ENCODE measurements at regions not wholly inside any gene's neighbourhood (a gene's known extent, or its start where the extent isn't known, plus 50 kb on each side); places are given as distances from the start of the nearest gene placed in this dataset.
"Not testable (repeated sequence)": the region's sequence is repeated elsewhere in the genome, so short reads cannot be mapped to it uniquely, and the experiment has no call there.

- Mint-ChIP-seq H3K36me3 (ENCODE audit: low read depth) (no peaks in the 10 kb centered on the region), H3K27me3 (ENCODE audit: low read depth) (no peaks in the 10 kb centered on the region), H3K4me1 (ENCODE audit: low read depth) (no peaks in the 10 kb centered on the region), H3K9me3 (no peaks in the 10 kb centered on the region), H3K27ac (no peak overlapping the region), H3K4me3 (no peak overlapping the region)
- DNase-seq: no peak
- intact Hi-C loops (cut with micrococcal nuclease): no loop called here
- CTCF ChIA-PET: no interaction called here
These were observed 141.1 kb downstream of the RFPL4B start for GRCh38 chr6:112488238-112488637.

GRCh38 chr6:112501705-112502104, 154.6 kb downstream of the RFPL4B start:
- intact Hi-C loops (cut with micrococcal nuclease): no loop called here
- Mint-ChIP-seq H3K27ac (no peak overlapping the region), H3K27me3 (ENCODE audit: low read depth) (no peaks in the 10 kb centered on the region), H3K36me3 (ENCODE audit: low read depth) (no peaks in the 10 kb centered on the region), H3K4me3 (no peak overlapping the region), H3K9me3 (no peaks in the 10 kb centered on the region), H3K4me1 (ENCODE audit: low read depth) (no peaks in the 10 kb centered on the region)
- CTCF ChIA-PET: no interaction called here
- no peak for DNase-seq

GRCh38 chr6:112502351-112503090, 155.4 kb downstream of the RFPL4B start:
- Mint-ChIP-seq H3K27me3 (ENCODE audit: low read depth) (no peaks in the 10 kb centered on the region), H3K27ac (no peak overlapping the region), H3K9me3 (no peaks in the 10 kb centered on the region), H3K36me3 (ENCODE audit: low read depth) (no peaks in the 10 kb centered on the region), H3K4me1 (ENCODE audit: low read depth) (no peaks in the 10 kb centered on the region), H3K4me3 (no peak overlapping the region)
- DNase-seq: no peak
- intact Hi-C loops (cut with micrococcal nuclease): no loop called here
- CTCF ChIA-PET: no interaction called here

- Mint-ChIP-seq H3K4me3 (no peak overlapping the region), H3K4me1 (ENCODE audit: low read depth) (no peaks in the 10 kb centered on the region), H3K36me3 (ENCODE audit: low read depth) (no peaks in the 10 kb centered on the region), H3K27ac (no peak overlapping the region), H3K9me3 (no peaks in the 10 kb centered on the region), H3K27me3 (ENCODE audit: low read depth) (no peaks in the 10 kb centered on the region)
- intact Hi-C loops (cut with micrococcal nuclease): no loop called here
- CTCF ChIA-PET: interaction anchor here (0.7 kb wide), 1 partner anchor 8 kb away, joined by 3 read pairs; no protein-coding TSS in a partner anchor
- no peak for DNase-seq
These were observed 156.0 kb downstream of the RFPL4B start for GRCh38 chr6:112503091-112503596.

GRCh38 chr6:112504621-112505020, 157.5 kb downstream of the RFPL4B start:
- Mint-ChIP-seq H3K27ac (no peak overlapping the region), H3K4me3 (no peak overlapping the region), H3K27me3 (ENCODE audit: low read depth) (no peaks in the 10 kb centered on the region), H3K36me3 (ENCODE audit: low read depth) (no peaks in the 10 kb centered on the region), H3K9me3 (no peaks in the 10 kb centered on the region), H3K4me1 (ENCODE audit: low read depth) (no peaks in the 10 kb centered on the region)
- DNase-seq: no peak
- CTCF ChIA-PET: no interaction called here
- intact Hi-C loops (cut with micrococcal nuclease): no loop called here

- intact Hi-C loops (cut with micrococcal nuclease): no loop called here
- Mint-ChIP-seq H3K4me3 (no peak overlapping the region), H3K9me3 (no peaks in the 10 kb centered on the region), H3K27ac (no peak overlapping the region), H3K27me3 (ENCODE audit: low read depth) (no peaks in the 10 kb centered on the region), H3K36me3 (ENCODE audit: low read depth) (no peaks in the 10 kb centered on the region), H3K4me1 (ENCODE audit: low read depth) (no peaks in the 10 kb centered on the region)
- no peak for DNase-seq
- CTCF ChIA-PET: no interaction called here
These were observed 164.3 kb downstream of the RFPL4B start for GRCh38 chr6:112511441-112511840.

- H3K4me1 Mint-ChIP-seq (ENCODE audit: low read depth): no peaks in the 10 kb centered on the region
These were observed 166.0 kb downstream of the RFPL4B start for GRCh38 chr6:112513175-112513574.

GRCh38 chr6:112522587-112522986, 175.5 kb downstream of the RFPL4B start:
- H3K9me3 Mint-ChIP-seq: no peaks in the 10 kb centered on the region
- H3K4me1 Mint-ChIP-seq (ENCODE audit: low read depth): no peaks in the 10 kb centered on the region
- intact Hi-C loops (cut with micrococcal nuclease): loop anchor here (10.0 kb wide), 1 partner anchor 338 kb away; no protein-coding TSS in a partner anchor
- no peak overlapping the region for H3K4me3 Mint-ChIP-seq
- H3K36me3 Mint-ChIP-seq (ENCODE audit: low read depth): no peaks in the 10 kb centered on the region
- DNase-seq: no peak
- CTCF ChIA-PET: no interaction called here
- H3K27me3 Mint-ChIP-seq (ENCODE audit: low read depth): no peaks in the 10 kb centered on the region
- no peak overlapping the region for H3K27ac Mint-ChIP-seq

More at GRCh38 chr6:112513175-112513574, 166.0 kb downstream of the RFPL4B start:
- H3K4me3 Mint-ChIP-seq: no peak overlapping the region
- DNase-seq: no peak
- intact Hi-C loops (cut with micrococcal nuclease): no loop called here
- H3K27ac Mint-ChIP-seq: no peak overlapping the region
- H3K27me3 Mint-ChIP-seq (ENCODE audit: low read depth): no peaks in the 10 kb centered on the region
- no peaks in the 10 kb centered on the region for H3K36me3 Mint-ChIP-seq (ENCODE audit: low read depth)
- H3K9me3 Mint-ChIP-seq: no peaks in the 10 kb centered on the region
- CTCF ChIA-PET: no interaction called here

- H3K36me3 Mint-ChIP-seq (ENCODE audit: low read depth): no peaks in the 10 kb centered on the region
- no peaks in the 10 kb centered on the region for H3K27me3 Mint-ChIP-seq (ENCODE audit: low read depth)
- CTCF ChIA-PET: no interaction called here
- no peak overlapping the region for H3K4me3 Mint-ChIP-seq
- H3K4me1 Mint-ChIP-seq (ENCODE audit: low read depth): no peaks in the 10 kb centered on the region
- intact Hi-C loops (cut with micrococcal nuclease): loop anchor here (10.0 kb wide), 1 partner anchor 339 kb away; no protein-coding TSS in a partner anchor
- H3K9me3 Mint-ChIP-seq: peaks cover under 1% of the 10 kb centered on the region
- H3K27ac Mint-ChIP-seq: no peak overlapping the region
- no peak for DNase-seq
These were observed 176.9 kb downstream of the RFPL4B start for GRCh38 chr6:112524071-112524470.

GRCh38 chr6:112525749-112526148, 178.6 kb downstream of the RFPL4B start:
- Mint-ChIP-seq H3K36me3 (ENCODE audit: low read depth) (no peaks in the 10 kb centered on the region), H3K4me1 (ENCODE audit: low read depth) (no peaks in the 10 kb centered on the region), H3K9me3 (peaks cover 3% of the 10 kb centered on the region), H3K27me3 (ENCODE audit: low read depth) (no peaks in the 10 kb centered on the region), H3K27ac (no peak overlapping the region), H3K4me3 (no peak overlapping the region)
- intact Hi-C loops (cut with micrococcal nuclease): loop anchor here (10.0 kb wide), 1 partner anchor 341 kb away; no protein-coding TSS in a partner anchor
- DNase-seq: no peak
- CTCF ChIA-PET: no interaction called here

GRCh38 chr6:112526594-112526993, 179.5 kb downstream of the RFPL4B start:
- H3K9me3 Mint-ChIP-seq: peaks cover 3% of the 10 kb centered on the region
- CTCF ChIA-PET: no interaction called here
- no peak for DNase-seq
- H3K4me1 Mint-ChIP-seq (ENCODE audit: low read depth): no peaks in the 10 kb centered on the region
- no peaks in the 10 kb centered on the region for H3K27me3 Mint-ChIP-seq (ENCODE audit: low read depth)
- H3K4me3 Mint-ChIP-seq: no peak overlapping the region
- H3K36me3 Mint-ChIP-seq (ENCODE audit: low read depth): no peaks in the 10 kb centered on the region
- H3K27ac Mint-ChIP-seq: no peak overlapping the region
- intact Hi-C loops (cut with micrococcal nuclease): loop anchor here (10.0 kb wide), 1 partner anchor 342 kb away; no protein-coding TSS in a partner anchor

- intact Hi-C loops (cut with micrococcal nuclease): loop anchor here (10.0 kb wide), 1 partner anchor 344 kb away; no protein-coding TSS in a partner anchor
- H3K4me3 Mint-ChIP-seq; H3K9me3 Mint-ChIP-seq; H3K36me3 Mint-ChIP-seq (ENCODE audit: low read depth); H3K27ac Mint-ChIP-seq; H3K27me3 Mint-ChIP-seq (ENCODE audit: low read depth); H3K4me1 Mint-ChIP-seq (ENCODE audit: low read depth); CTCF ChIA-PET; DNase-seq: not testable (repeated sequence)
These were observed 181.2 kb downstream of the RFPL4B start for GRCh38 chr6:112528306-112528705.

- intact Hi-C loops (cut with micrococcal nuclease): no loop called here
- Mint-ChIP-seq H3K27me3 (ENCODE audit: low read depth) (no peaks in the 10 kb centered on the region), H3K4me1 (ENCODE audit: low read depth) (no peaks in the 10 kb centered on the region), H3K27ac (no peak overlapping the region), H3K9me3 (peaks cover 10% of the 10 kb centered on the region), H3K36me3 (ENCODE audit: low read depth) (peaks cover 2% of the 10 kb centered on the region), H3K4me3 (no peak overlapping the region)
- no peak for DNase-seq
- CTCF ChIA-PET: no interaction called here
These were observed 188.7 kb downstream of the RFPL4B start for GRCh38 chr6:112535816-112536215.

Data from activated naive CD4-positive, alpha-beta T cell treated with anti-CD3 and anti-CD28 coated beads for 36 hours (primary cell).